SK-N-SH treated with all-trans-retinoic acid at 6 μM for 48 hours (cell line): ENCODE measurements at regions not wholly inside any gene's neighbourhood (a gene's known extent, or its start where the extent isn't known, plus 50 kb on each side); places are given as distances from the start of the nearest gene placed in this dataset.

Source experiments
- ATAC-seq: fragments of 200-7000 bp; cut with Tn5 transposase; 3 replicates; pipeline ENCODE4 v1.9.1; 2020; ENCODE audit warnings: mild to moderate bottlenecking, moderate library complexity
- ARNTL ChIP-seq: fragments of 450-650 bp; formaldehyde crosslinking; IDR thresholded peaks from 2 replicates; pipeline ENCODE4 v1.5.0; 2020; ENCODE audit warnings: low read depth, mild to moderate bottlenecking, moderate library complexity, borderline replicate concordance
- BACH2 ChIP-seq: fragments of 250-450 bp; sonication (Bioruptor Pico); IDR thresholded peaks from 2 replicates; pipeline ENCODE4 v1.9.0; 2021; ENCODE audit warnings: mild to moderate bottlenecking, borderline replicate concordance
- CREB5 ChIP-seq: fragments of 250-450 bp; sonication (Bioruptor Pico); IDR thresholded peaks from 2 replicates; pipeline ENCODE4 v1.5.1; 2020; ENCODE audit warnings: low read depth, mild to moderate bottlenecking, moderate library complexity
- CSDC2 ChIP-seq: fragments of 250-450 bp; sonication (Bioruptor Pico); IDR thresholded peaks from 2 replicates; pipeline ENCODE4 v1.5.0; 2020; ENCODE audit warnings: mild to moderate bottlenecking, moderate library complexity
- CSRNP3 ChIP-seq: fragments of 250-450 bp; sonication (Bioruptor Pico); IDR thresholded peaks from 2 replicates; pipeline ENCODE4 v1.5.1; 2021; ENCODE audit warnings: mild to moderate bottlenecking, moderate library complexity
- ESRRG ChIP-seq: fragments of 250-450 bp; sonication (Bioruptor Pico); IDR thresholded peaks from 2 replicates; pipeline ENCODE4 v1.6.1; 2021; ENCODE audit warnings: mild to moderate bottlenecking
- GLIS3 ChIP-seq: fragments of 250-450 bp; sonication (Bioruptor Pico); IDR thresholded peaks from 2 replicates; pipeline ENCODE4 v1.5.0; 2020; ENCODE audit warnings: mild to moderate bottlenecking, moderate library complexity
- ISL1 ChIP-seq: fragments of 250-450 bp; sonication (Bioruptor Pico); IDR thresholded peaks from 2 replicates; pipeline ENCODE4 v2.1.2; 2022; ENCODE audit warnings: mild to moderate bottlenecking, moderate library complexity
- OSR1 ChIP-seq: fragments of 250-450 bp; sonication (Bioruptor Pico); IDR thresholded peaks from 2 replicates; pipeline ENCODE4 v1.8.0; 2022; ENCODE audit warnings: moderate library complexity, mild to moderate bottlenecking, inconsistent platforms
- PATZ1 ChIP-seq: fragments of 250-450 bp; sonication (Bioruptor Pico); IDR thresholded peaks from 2 replicates; pipeline ENCODE4 v1.8.0; 2020; ENCODE audit warnings: mild to moderate bottlenecking, moderate library complexity, borderline replicate concordance
- POU6F1 ChIP-seq: fragments of 250-450 bp; sonication (Bioruptor Pico); IDR thresholded peaks from 2 replicates; pipeline ENCODE4 v1.8.0; 2021; ENCODE audit warnings: low read depth, mild to moderate bottlenecking, moderate library complexity, borderline replicate concordance
- PPARA ChIP-seq: fragments of 250-450 bp; sonication (Bioruptor Pico); IDR thresholded peaks from 2 replicates; pipeline ENCODE4 v1.5.0; 2020; ENCODE audit warnings: mild to moderate bottlenecking, borderline replicate concordance
- RARB ChIP-seq: fragments of 250-450 bp; sonication (Bioruptor Pico); IDR thresholded peaks from 2 replicates; pipeline ENCODE4 v1.8.0; 2021; ENCODE audit warnings: mild to moderate bottlenecking, moderate library complexity
- SNAI2 ChIP-seq: fragments of 250-450 bp; sonication (Bioruptor Pico); IDR thresholded peaks from 2 replicates; pipeline ENCODE4 v1.5.0; 2020; ENCODE audit warnings: mild to moderate bottlenecking, moderate library complexity
- TCF4 ChIP-seq: fragments of 250-450 bp; sonication (Bioruptor Pico); IDR thresholded peaks from 2 replicates; pipeline ENCODE4 v1.8.0; 2021; ENCODE audit warnings: mild to moderate bottlenecking, moderate library complexity, borderline replicate concordance
- TOX ChIP-seq: fragments of 250-450 bp; sonication (Bioruptor Pico); IDR thresholded peaks from 2 replicates; pipeline ENCODE4 v1.8.0; 2021; ENCODE audit warnings: mild to moderate bottlenecking, moderate library complexity, borderline replicate concordance
- TSHZ2 ChIP-seq: fragments of 250-450 bp; sonication (Bioruptor Pico); IDR thresholded peaks from 2 replicates; pipeline ENCODE4 v1.5.0; 2020; ENCODE audit warnings: mild to moderate bottlenecking, moderate library complexity
- ZC3H10 ChIP-seq: fragments of 250-450 bp; sonication (Bioruptor Pico); IDR thresholded peaks from 2 replicates; pipeline ENCODE4 v1.5.1; 2021; ENCODE audit warnings: mild to moderate bottlenecking, moderate library complexity
- ZFP3 ChIP-seq: fragments of 250-450 bp; sonication (Bioruptor Pico); IDR thresholded peaks from 2 replicates; pipeline ENCODE4 v1.5.0; 2020; ENCODE audit warnings: mild to moderate bottlenecking, moderate library complexity
- ZFP30 ChIP-seq: fragments of 450-650 bp; formaldehyde crosslinking; IDR thresholded peaks from 2 replicates; pipeline ENCODE4 v1.5.0; 2022; ENCODE audit warnings: mild to moderate bottlenecking, moderate library complexity
- ZNF70 ChIP-seq: fragments of 450-650 bp; formaldehyde crosslinking; IDR thresholded peaks from 2 replicates; pipeline ENCODE4 v1.5.0; 2020; ENCODE audit warnings: mild to moderate bottlenecking, moderate library complexity
- ZNF8 ChIP-seq: fragments of 450-650 bp; formaldehyde crosslinking; IDR thresholded peaks from 2 replicates; pipeline ENCODE4 v1.5.0; 2020; ENCODE audit warnings: mild to moderate bottlenecking, moderate library complexity

- ATAC-seq: no peak
- no peak for TF ChIP-seq TCF4 (CRISPR knock-in tag)
- TF ChIP-seq POU6F1 (CRISPR knock-in tag): no peak
- no peak for TF ChIP-seq OSR1 (CRISPR knock-in tag)
- no peak for TF ChIP-seq ARNTL (CRISPR knock-in tag)
- no peak for TF ChIP-seq ISL1 (CRISPR knock-in tag)
- no peak for TF ChIP-seq GLIS3 (CRISPR knock-in tag)
- TF ChIP-seq PPARA (CRISPR knock-in tag): no peak
Observed at GRCh38 chr4:81845273-81845672, 373.6 kb upstream of the RASGEF1B start.

- ATAC-seq: peak; percentile 93
- TF ChIP-seq TSHZ2 (no peak), TCF4 (CRISPR knock-in tag) (no peak), POU6F1 (CRISPR knock-in tag) (no peak), PATZ1 (no peak), ZNF70 (CRISPR knock-in tag) (no peak), CSDC2 (no peak), ZC3H10 (CRISPR knock-in tag) (no peak), GLIS3 (CRISPR knock-in tag) (no peak), OSR1 (CRISPR knock-in tag) (no peak), CSRNP3 (CRISPR knock-in tag) (no peak), BACH2 (no peak), ZFP30 (CRISPR knock-in tag) (no peak), RARB (CRISPR knock-in tag) (no peak)
Observed at GRCh38 chr4:81844717-81845116, 373.0 kb upstream of the RASGEF1B start.

DNA sequence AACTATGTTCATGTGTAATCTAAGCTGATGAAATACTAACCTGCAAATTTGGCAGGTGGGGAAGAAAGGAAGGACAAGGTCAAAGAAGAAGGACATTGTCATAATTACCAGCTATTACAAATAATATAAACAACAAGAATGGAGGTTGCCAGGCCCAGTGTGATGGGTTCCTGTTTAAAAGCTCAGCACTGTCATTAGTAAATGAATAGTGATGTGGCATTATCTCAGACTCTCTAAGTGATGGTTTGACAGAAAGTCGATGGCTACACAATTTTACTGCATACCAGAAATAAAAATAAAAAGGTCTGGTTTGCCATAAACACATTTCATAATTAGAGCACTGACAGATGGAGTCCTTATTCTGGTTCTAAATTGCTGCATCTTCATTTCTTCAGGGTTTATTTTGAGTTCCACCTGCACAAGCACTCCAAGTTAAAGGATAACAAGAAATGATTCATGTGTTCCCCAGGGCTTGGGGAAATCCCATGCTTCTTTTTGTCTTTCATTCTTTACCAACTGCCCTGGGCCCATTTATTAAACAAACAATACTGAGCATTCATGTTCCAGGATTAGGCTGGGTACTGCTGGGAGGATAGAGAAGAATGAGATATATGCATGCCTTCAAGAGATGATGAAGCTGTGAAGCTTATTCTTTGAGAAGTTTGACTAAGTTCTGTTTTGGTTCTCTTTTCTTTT is 367.8 kb upstream of the RASGEF1B start:
- TF ChIP-seq ZFP30 (CRISPR knock-in tag): no peak
- no peak for TF ChIP-seq CREB5 (CRISPR knock-in tag)
- no peak for TF ChIP-seq TOX (CRISPR knock-in tag)
- TF ChIP-seq ZNF8 (CRISPR knock-in tag): no peak
- no peak for TF ChIP-seq ISL1 (CRISPR knock-in tag)
- no peak for TF ChIP-seq CSRNP3 (CRISPR knock-in tag)
- TF ChIP-seq ZC3H10 (CRISPR knock-in tag): no peak
- no peak for TF ChIP-seq BACH2
- TF ChIP-seq SNAI2: no peak
- TF ChIP-seq ESRRG (CRISPR knock-in tag): no peak
- no peak for TF ChIP-seq GLIS3 (CRISPR knock-in tag)
- TF ChIP-seq POU6F1 (CRISPR knock-in tag): no peak
- TF ChIP-seq RARB (CRISPR knock-in tag): no peak
- no peak for TF ChIP-seq ZFP3 (CRISPR knock-in tag)

More for the DNA sequence above, 367.8 kb upstream of the RASGEF1B start:
- ATAC-seq: no peak
